OCI-LY7 (cell line): ENCODE measurements at regions not wholly inside any gene's neighbourhood (a gene's known extent, or its start where the extent isn't known, plus 50 kb on each side); places are given as distances from the start of the nearest gene placed in this dataset.

Source experiments
- EZH2phosphoT487 ChIP-seq: fragments of 200-600 bp; sonication (generic); IDR thresholded peaks from 2 replicates; pipeline ENCODE4 v1.6.1; 2018; ENCODE audit warnings: low read depth, borderline replicate concordance, mild to moderate bottlenecking, mixed run types, antibody characterized with exemption, low read length, moderate library complexity, mixed read lengths
- TF ChIP-seq, protein P1 (sequence below): fragments of 200-600 bp; sonication (generic); conservative IDR thresholded peaks from 2 replicates; pipeline ENCODE4 v1.5.1; 2014; ENCODE audit warnings: mild to moderate bottlenecking, antibody characterized with exemption, low read length, moderate library complexity, mixed read lengths

DNA sequence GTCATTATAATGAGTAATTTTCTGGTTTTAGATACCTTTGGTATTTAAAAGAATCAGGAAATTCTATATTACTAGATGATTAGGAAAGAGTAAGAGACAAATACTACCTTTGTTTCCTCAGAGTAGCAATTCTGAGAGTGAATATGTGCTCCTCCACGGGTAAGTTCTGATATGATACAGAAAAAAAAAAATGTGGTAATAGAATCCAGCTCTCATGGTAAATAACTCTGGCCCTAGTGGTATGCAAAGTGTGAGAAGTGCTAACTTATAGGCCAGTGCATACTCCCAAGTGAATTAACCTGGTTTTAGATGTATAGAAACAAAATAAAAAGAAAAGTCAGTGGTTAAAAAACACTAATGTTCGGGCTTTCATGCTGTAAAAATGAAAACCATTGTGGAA is 512.6 kb upstream of the SEMA3D start:
- TF ChIP-seq, protein P1, sequence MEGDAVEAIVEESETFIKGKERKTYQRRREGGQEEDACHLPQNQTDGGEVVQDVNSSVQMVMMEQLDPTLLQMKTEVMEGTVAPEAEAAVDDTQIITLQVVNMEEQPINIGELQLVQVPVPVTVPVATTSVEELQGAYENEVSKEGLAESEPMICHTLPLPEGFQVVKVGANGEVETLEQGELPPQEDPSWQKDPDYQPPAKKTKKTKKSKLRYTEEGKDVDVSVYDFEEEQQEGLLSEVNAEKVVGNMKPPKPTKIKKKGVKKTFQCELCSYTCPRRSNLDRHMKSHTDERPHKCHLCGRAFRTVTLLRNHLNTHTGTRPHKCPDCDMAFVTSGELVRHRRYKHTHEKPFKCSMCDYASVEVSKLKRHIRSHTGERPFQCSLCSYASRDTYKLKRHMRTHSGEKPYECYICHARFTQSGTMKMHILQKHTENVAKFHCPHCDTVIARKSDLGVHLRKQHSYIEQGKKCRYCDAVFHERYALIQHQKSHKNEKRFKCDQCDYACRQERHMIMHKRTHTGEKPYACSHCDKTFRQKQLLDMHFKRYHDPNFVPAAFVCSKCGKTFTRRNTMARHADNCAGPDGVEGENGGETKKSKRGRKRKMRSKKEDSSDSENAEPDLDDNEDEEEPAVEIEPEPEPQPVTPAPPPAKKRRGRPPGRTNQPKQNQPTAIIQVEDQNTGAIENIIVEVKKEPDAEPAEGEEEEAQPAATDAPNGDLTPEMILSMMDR: no peak
- TF ChIP-seq EZH2phosphoT487: no peak
